ENCODE measurements at regions not wholly inside any gene's neighbourhood (a gene's known extent, or its start where the extent isn't known, plus 50 kb on each side); places are given as distances from the start of the nearest gene placed in this dataset.
A peak's percentile ranks its signal among the peaks of the same experiment; 100 is the strongest.

DNA sequence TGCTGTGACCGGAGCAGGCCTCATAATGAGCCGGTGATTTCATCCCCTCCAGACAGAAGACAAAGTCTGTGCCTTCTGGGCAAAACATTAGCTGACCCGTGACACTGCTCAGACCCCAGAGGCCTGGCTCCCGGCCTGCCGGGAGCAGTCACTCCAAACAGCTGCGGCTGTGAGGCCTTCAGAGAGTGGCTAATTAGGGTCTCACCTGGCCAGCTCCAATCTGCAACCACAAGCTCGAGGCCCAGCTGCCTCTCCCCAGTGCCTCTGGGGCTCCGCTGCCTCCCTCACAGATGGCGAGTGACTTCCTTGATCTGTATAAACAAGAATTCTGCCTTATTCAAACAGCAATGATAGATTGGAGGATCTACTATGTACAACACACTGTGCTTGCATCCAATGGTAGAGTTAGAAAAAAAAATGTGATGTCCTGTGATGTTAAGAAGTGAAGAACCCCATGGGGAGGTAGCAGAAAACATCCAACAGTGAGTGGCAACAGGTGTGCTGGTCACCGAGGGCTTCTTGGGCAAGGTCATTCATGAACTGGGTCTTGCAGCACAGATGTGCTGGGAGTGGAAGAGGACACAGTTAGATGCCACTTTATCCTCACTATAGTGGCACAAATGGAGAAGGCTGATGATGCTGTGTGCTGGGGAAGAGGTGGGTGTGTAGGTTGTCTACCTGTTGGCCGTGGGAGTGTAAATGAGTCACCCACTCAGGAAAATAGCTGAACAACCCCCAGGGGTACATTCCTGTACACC lies 98.2 kb upstream of the ASAP2 start:
- TF ChIP-seq, protein P1, sequence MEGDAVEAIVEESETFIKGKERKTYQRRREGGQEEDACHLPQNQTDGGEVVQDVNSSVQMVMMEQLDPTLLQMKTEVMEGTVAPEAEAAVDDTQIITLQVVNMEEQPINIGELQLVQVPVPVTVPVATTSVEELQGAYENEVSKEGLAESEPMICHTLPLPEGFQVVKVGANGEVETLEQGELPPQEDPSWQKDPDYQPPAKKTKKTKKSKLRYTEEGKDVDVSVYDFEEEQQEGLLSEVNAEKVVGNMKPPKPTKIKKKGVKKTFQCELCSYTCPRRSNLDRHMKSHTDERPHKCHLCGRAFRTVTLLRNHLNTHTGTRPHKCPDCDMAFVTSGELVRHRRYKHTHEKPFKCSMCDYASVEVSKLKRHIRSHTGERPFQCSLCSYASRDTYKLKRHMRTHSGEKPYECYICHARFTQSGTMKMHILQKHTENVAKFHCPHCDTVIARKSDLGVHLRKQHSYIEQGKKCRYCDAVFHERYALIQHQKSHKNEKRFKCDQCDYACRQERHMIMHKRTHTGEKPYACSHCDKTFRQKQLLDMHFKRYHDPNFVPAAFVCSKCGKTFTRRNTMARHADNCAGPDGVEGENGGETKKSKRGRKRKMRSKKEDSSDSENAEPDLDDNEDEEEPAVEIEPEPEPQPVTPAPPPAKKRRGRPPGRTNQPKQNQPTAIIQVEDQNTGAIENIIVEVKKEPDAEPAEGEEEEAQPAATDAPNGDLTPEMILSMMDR (IDR thresholded peaks at IDR 0.05), result no peak
- TF ChIP-seq EZH2 (IDR thresholded peaks at IDR 0.05) (no peak), EZH2phosphoT487 (IDR thresholded peaks at IDR 0.05) (no peak)
- no peak overlapping the region for H3K9ac ChIP-seq
- no peaks in the 10 kb centered on the region for H3K9me3 Mint-ChIP-seq
- no peaks in the 10 kb centered on the region for H3K36me3 ChIP-seq
- H3K36me3 Mint-ChIP-seq, result no peaks in the 10 kb centered on the region
- H4K20me1 ChIP-seq (ENCODE audit: low read depth), result no peaks in the 10 kb centered on the region
- no peaks in the 10 kb centered on the region for H3K27me3 ChIP-seq
- peaks cover 4% of the 10 kb centered on the region for H3F3A ChIP-seq (ENCODE audit: low read depth)
- H3K4me3 ChIP-seq, result no peak overlapping the region
- H3K27ac ChIP-seq, result no peak overlapping the region
- H3K4me2 ChIP-seq, result no peak overlapping the region
- H3K27me3 Mint-ChIP-seq (ENCODE audit: insufficient read depth, low read depth), result peaks cover 14% of the 10 kb centered on the region
- H3K79me2 ChIP-seq (ENCODE audit: low read depth), result no peaks in the 10 kb centered on the region
- peaks cover 40% of the 10 kb centered on the region for H3K4me1 Mint-ChIP-seq
- no peak overlapping the region for H2AFZ ChIP-seq (replicated peaks)
- H3K27ac Mint-ChIP-seq, result peak overlapping the region; percentile 62
- no peak for DNase-seq (ENCODE audit: low spot score)
- H3K4me3 Mint-ChIP-seq, result no peak overlapping the region
- no peaks in the 10 kb centered on the region for H3K9me3 ChIP-seq (ENCODE audit: low read depth)
- peaks cover 7% of the 10 kb centered on the region for H3K4me1 ChIP-seq

DNA sequence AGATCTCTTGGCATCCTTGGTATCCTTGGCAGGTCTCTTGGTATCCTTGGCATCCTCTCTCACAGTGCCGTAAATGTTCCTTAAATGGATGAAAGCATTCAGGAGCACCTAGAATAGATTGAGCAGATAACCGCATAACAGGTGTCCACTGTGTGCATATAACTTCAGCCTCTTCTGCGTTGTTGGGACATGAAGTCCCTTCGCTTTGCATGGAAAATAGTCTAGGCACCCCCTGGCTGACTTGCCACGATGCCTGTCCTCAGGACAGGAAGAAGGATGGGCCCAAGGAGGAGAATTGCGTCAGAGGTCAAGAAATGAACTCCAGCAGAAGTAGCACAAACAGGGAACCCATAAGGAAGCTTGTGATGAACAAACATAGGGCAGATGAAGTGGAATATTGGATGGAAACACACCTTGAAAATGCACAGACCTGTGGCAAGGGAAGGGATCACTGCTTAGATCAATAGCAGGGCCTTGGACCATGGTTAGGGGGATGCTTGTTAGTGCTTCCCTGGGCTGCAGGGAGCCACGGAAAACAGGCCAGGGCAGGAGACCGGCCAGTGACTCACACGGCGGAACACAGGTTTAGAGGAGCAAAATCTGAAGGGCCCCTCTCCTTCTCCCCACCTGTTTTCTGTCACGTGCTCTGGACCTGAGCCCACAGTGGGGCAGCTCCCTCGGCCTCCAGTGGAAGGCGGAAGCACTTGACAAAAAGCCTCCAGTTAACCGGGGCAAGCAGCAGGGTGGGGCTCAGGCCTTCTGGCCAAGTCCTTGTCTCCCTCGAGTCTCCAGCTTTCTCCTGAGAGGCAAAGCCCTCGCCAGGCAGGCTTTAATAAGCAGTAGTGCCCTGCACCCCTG lies 99.2 kb upstream of the ASAP2 start:
- Mint-ChIP-seq H3K27me3 (ENCODE audit: insufficient read depth, low read depth) (peaks cover 14% of the 10 kb centered on the region), H3K9me3 (no peaks in the 10 kb centered on the region), H3K4me3 (no peak overlapping the region), H3K4me1 (peaks cover 45% of the 10 kb centered on the region), H3K36me3 (no peaks in the 10 kb centered on the region), H3K27ac (peak overlapping the region; percentile 40)
- no peak overlapping the region for H2AFZ ChIP-seq (replicated peaks)
- H3K4me2 ChIP-seq, result no peak overlapping the region
- H3K9ac ChIP-seq, result no peak overlapping the region
- H3K27me3 ChIP-seq, result no peaks in the 10 kb centered on the region
- no peaks in the 10 kb centered on the region for H3K9me3 ChIP-seq (ENCODE audit: low read depth)
- H3K4me3 ChIP-seq, result no peak overlapping the region
- H4K20me1 ChIP-seq (ENCODE audit: low read depth), result no peaks in the 10 kb centered on the region
- H3K79me2 ChIP-seq (ENCODE audit: low read depth), result no peaks in the 10 kb centered on the region
- TF ChIP-seq EZH2phosphoT487 (IDR thresholded peaks at IDR 0.05), result no peak
- no peak for TF ChIP-seq EZH2 (IDR thresholded peaks at IDR 0.05)
- TF ChIP-seq, protein P1 (IDR thresholded peaks at IDR 0.05), result no peak
- H3K36me3 ChIP-seq, result no peaks in the 10 kb centered on the region
- no peak overlapping the region for H3K27ac ChIP-seq
- H3K4me1 ChIP-seq, result peaks cover 16% of the 10 kb centered on the region
- H3F3A ChIP-seq (ENCODE audit: low read depth), result peaks cover 10% of the 10 kb centered on the region
- no peak for DNase-seq (ENCODE audit: low spot score)

DNA sequence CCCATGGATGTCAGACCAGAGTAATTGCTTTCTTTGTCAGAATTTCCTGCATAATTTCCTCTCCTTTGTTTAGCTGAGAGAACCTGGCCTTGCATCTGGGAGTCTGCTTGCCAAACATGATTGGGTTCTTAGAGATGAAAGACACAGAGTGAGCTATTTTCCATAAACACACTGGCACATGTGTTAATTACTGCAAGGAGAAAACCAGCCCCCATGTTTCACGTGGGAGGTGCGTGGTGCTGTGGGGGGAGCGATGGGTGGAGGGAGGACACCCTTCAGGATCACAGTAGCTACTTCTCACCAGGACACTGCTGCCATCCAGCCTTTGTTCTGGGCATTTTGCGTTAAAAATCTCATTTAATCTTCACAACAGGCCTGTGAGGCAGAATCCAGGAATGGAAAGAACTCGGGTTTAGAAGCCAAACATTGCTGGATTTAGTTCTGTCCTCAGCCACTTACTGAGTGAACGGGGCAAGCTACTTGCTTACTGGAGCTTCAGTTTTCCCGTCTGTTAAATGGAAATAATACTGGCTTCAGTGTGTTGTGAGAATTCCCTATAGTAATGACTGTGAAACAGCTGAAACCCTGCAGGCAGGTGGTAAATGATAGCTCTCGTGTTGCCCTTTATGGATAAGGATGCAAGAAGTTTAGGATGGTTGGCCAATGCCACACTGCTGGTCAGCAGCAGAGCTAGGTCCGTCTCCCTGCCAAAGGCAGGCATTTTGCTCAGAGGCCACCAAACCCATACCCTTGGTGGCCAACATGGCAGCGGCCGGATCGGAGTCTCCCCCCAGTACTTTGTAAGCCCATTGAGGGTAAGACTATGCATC lies 100.1 kb upstream of the ASAP2 start:
- H3F3A ChIP-seq (ENCODE audit: low read depth), result peaks cover 11% of the 10 kb centered on the region
- DNase-seq (ENCODE audit: low spot score), result no peak
- H3K36me3 ChIP-seq, result no peaks in the 10 kb centered on the region
- H3K79me2 ChIP-seq (ENCODE audit: low read depth), result no peaks in the 10 kb centered on the region
- no peaks in the 10 kb centered on the region for H3K27me3 ChIP-seq
- no peak overlapping the region for H2AFZ ChIP-seq (replicated peaks)
- Mint-ChIP-seq H3K4me1 (peaks cover 50% of the 10 kb centered on the region), H3K9me3 (no peaks in the 10 kb centered on the region), H3K27me3 (ENCODE audit: insufficient read depth, low read depth) (peaks cover 12% of the 10 kb centered on the region), H3K4me3 (no peak overlapping the region), H3K36me3 (no peaks in the 10 kb centered on the region), H3K27ac (peak overlapping the region; percentile 36)
- no peaks in the 10 kb centered on the region for H3K9me3 ChIP-seq (ENCODE audit: low read depth)
- H3K4me1 ChIP-seq, result peaks cover 20% of the 10 kb centered on the region
- H3K27ac ChIP-seq, result no peak overlapping the region
- no peak for TF ChIP-seq EZH2phosphoT487 (IDR thresholded peaks at IDR 0.05)
- TF ChIP-seq, protein P1 (IDR thresholded peaks at IDR 0.05), result no peak
- TF ChIP-seq EZH2 (IDR thresholded peaks at IDR 0.05), result no peak
- no peak overlapping the region for H3K4me2 ChIP-seq
- H4K20me1 ChIP-seq (ENCODE audit: low read depth), result no peaks in the 10 kb centered on the region
- no peak overlapping the region for H3K9ac ChIP-seq
- no peak overlapping the region for H3K4me3 ChIP-seq
